ENCODE measurements at regions not wholly inside any gene's neighbourhood (a gene's known extent, or its start where the extent isn't known, plus 50 kb on each side); places are given as distances from the start of the nearest gene placed in this dataset.

GRCh38 chr6:79864421-79864820 is 82.9 kb downstream of the ELOVL4 start:
- peaks cover 7% of the 10 kb centered on the region for H3K4me1 ChIP-seq (ENCODE audit: insufficient read depth, low read length)
- H3K9ac ChIP-seq (ENCODE audit: low read length): no peak overlapping the region
- no peak overlapping the region for H3K27ac ChIP-seq (ENCODE audit: low read depth, low read length)
- H3K27me3 ChIP-seq (ENCODE audit: control insufficient read depth in 1 of 2, insufficient read depth in 2 of 2, low read length in 2 of 2): no peaks in the 10 kb centered on the region
- no peaks in the 10 kb centered on the region for H3K36me3 ChIP-seq (ENCODE audit: insufficient read depth, low read length)
- H3K4me3 ChIP-seq (ENCODE audit: low read depth in 1 of 2, low read length in 2 of 2): no peak overlapping the region
- H3K9me3 ChIP-seq (ENCODE audit: low read length): no peaks in the 10 kb centered on the region

GRCh38 chr6:79864001-79864400 is 83.4 kb downstream of the ELOVL4 start:
- H3K4me1 ChIP-seq (ENCODE audit: insufficient read depth, low read length): peaks cover 7% of the 10 kb centered on the region
- H3K27me3 ChIP-seq (ENCODE audit: control insufficient read depth in 1 of 2, insufficient read depth in 2 of 2, low read length in 2 of 2): no peaks in the 10 kb centered on the region
- no peak overlapping the region for H3K27ac ChIP-seq (ENCODE audit: low read depth, low read length)
- H3K36me3 ChIP-seq (ENCODE audit: insufficient read depth, low read length): no peaks in the 10 kb centered on the region
- no peak overlapping the region for H3K4me3 ChIP-seq (ENCODE audit: low read depth in 1 of 2, low read length in 2 of 2)
- no peaks in the 10 kb centered on the region for H3K9me3 ChIP-seq (ENCODE audit: low read length)
- H3K9ac ChIP-seq (ENCODE audit: low read length): no peak overlapping the region

GRCh38 chr6:79863566-79863965 is 83.8 kb downstream of the ELOVL4 start:
- no peaks in the 10 kb centered on the region for H3K36me3 ChIP-seq (ENCODE audit: insufficient read depth, low read length)
- H3K27ac ChIP-seq (ENCODE audit: low read depth, low read length): no peak overlapping the region
- H3K9ac ChIP-seq (ENCODE audit: low read length): no peak overlapping the region
- peaks cover 7% of the 10 kb centered on the region for H3K4me1 ChIP-seq (ENCODE audit: insufficient read depth, low read length)
- no peaks in the 10 kb centered on the region for H3K9me3 ChIP-seq (ENCODE audit: low read length)
- H3K27me3 ChIP-seq (ENCODE audit: control insufficient read depth in 1 of 2, insufficient read depth in 2 of 2, low read length in 2 of 2): no peaks in the 10 kb centered on the region
- no peak overlapping the region for H3K4me3 ChIP-seq (ENCODE audit: low read depth in 1 of 2, low read length in 2 of 2)

GRCh38 chr6:79862711-79863110 is 84.6 kb downstream of the ELOVL4 start:
- Histone ChIP-seq H3K4me1 (ENCODE audit: insufficient read depth, low read length) (peaks cover under 1% of the 10 kb centered on the region), H3K4me3 (ENCODE audit: low read depth in 1 of 2, low read length in 2 of 2) (no peak overlapping the region), H3K27me3 (ENCODE audit: control insufficient read depth in 1 of 2, insufficient read depth in 2 of 2, low read length in 2 of 2) (no peaks in the 10 kb centered on the region), H3K36me3 (ENCODE audit: insufficient read depth, low read length) (no peaks in the 10 kb centered on the region), H3K27ac (ENCODE audit: low read depth, low read length) (no peak overlapping the region), H3K9me3 (ENCODE audit: low read length) (no peaks in the 10 kb centered on the region), H3K9ac (ENCODE audit: low read length) (no peak overlapping the region)

- no peaks in the 10 kb centered on the region for H3K4me1 ChIP-seq (ENCODE audit: insufficient read depth, low read length)
- no peaks in the 10 kb centered on the region for H3K36me3 ChIP-seq (ENCODE audit: insufficient read depth, low read length)
- no peak overlapping the region for H3K4me3 ChIP-seq (ENCODE audit: low read depth in 1 of 2, low read length in 2 of 2)
These were observed 85.2 kb downstream of the ELOVL4 start for GRCh38 chr6:79862126-79862525.

GRCh38 chr6:79861023-79861422 is 86.3 kb downstream of the ELOVL4 start:
- Histone ChIP-seq H3K9me3 (ENCODE audit: low read length) (no peaks in the 10 kb centered on the region), H3K27ac (ENCODE audit: low read depth, low read length) (no peak overlapping the region), H3K27me3 (ENCODE audit: control insufficient read depth in 1 of 2, insufficient read depth in 2 of 2, low read length in 2 of 2) (no peaks in the 10 kb centered on the region), H3K9ac (ENCODE audit: low read length) (no peak overlapping the region), H3K36me3 (ENCODE audit: insufficient read depth, low read length) (no peaks in the 10 kb centered on the region), H3K4me1 (ENCODE audit: insufficient read depth, low read length) (no peaks in the 10 kb centered on the region), H3K4me3 (ENCODE audit: low read depth in 1 of 2, low read length in 2 of 2) (no peak overlapping the region)

More at GRCh38 chr6:79862126-79862525, 85.2 kb downstream of the ELOVL4 start:
- Histone ChIP-seq H3K27me3 (ENCODE audit: control insufficient read depth in 1 of 2, insufficient read depth in 2 of 2, low read length in 2 of 2) (no peaks in the 10 kb centered on the region), H3K9ac (ENCODE audit: low read length) (no peak overlapping the region), H3K9me3 (ENCODE audit: low read length) (no peaks in the 10 kb centered on the region), H3K27ac (ENCODE audit: low read depth, low read length) (no peak overlapping the region)

- H3K27ac ChIP-seq (ENCODE audit: low read depth, low read length): no peak overlapping the region
- H3K4me1 ChIP-seq (ENCODE audit: insufficient read depth, low read length): no peaks in the 10 kb centered on the region
- no peaks in the 10 kb centered on the region for H3K9me3 ChIP-seq (ENCODE audit: low read length)
- H3K27me3 ChIP-seq (ENCODE audit: control insufficient read depth in 1 of 2, insufficient read depth in 2 of 2, low read length in 2 of 2): no peaks in the 10 kb centered on the region
- no peak overlapping the region for H3K4me3 ChIP-seq (ENCODE audit: low read depth in 1 of 2, low read length in 2 of 2)
- H3K9ac ChIP-seq (ENCODE audit: low read length): no peak overlapping the region
- H3K36me3 ChIP-seq (ENCODE audit: insufficient read depth, low read length): no peaks in the 10 kb centered on the region
These were observed 99.9 kb downstream of the ELOVL4 start for GRCh38 chr6:79847426-79847825.

GRCh38 chr6:79842376-79843040 is 104.8 kb downstream of the ELOVL4 start:
- H3K36me3 ChIP-seq (ENCODE audit: insufficient read depth, low read length): no peaks in the 10 kb centered on the region
- no peak overlapping the region for H3K9ac ChIP-seq (ENCODE audit: low read length)
- no peak overlapping the region for H3K27ac ChIP-seq (ENCODE audit: low read depth, low read length)
- H3K4me1 ChIP-seq (ENCODE audit: insufficient read depth, low read length): no peaks in the 10 kb centered on the region
- no peaks in the 10 kb centered on the region for H3K27me3 ChIP-seq (ENCODE audit: control insufficient read depth in 1 of 2, insufficient read depth in 2 of 2, low read length in 2 of 2)
- no peak overlapping the region for H3K4me3 ChIP-seq (ENCODE audit: low read depth in 1 of 2, low read length in 2 of 2)
- no peaks in the 10 kb centered on the region for H3K9me3 ChIP-seq (ENCODE audit: low read length)

- Histone ChIP-seq H3K4me1 (ENCODE audit: insufficient read depth, low read length) (no peaks in the 10 kb centered on the region), H3K9me3 (ENCODE audit: low read length) (no peaks in the 10 kb centered on the region), H3K27ac (ENCODE audit: low read depth, low read length) (no peak overlapping the region), H3K36me3 (ENCODE audit: insufficient read depth, low read length) (no peaks in the 10 kb centered on the region), H3K27me3 (ENCODE audit: control insufficient read depth in 1 of 2, insufficient read depth in 2 of 2, low read length in 2 of 2) (no peaks in the 10 kb centered on the region), H3K4me3 (ENCODE audit: low read depth in 1 of 2, low read length in 2 of 2) (no peak overlapping the region), H3K9ac (ENCODE audit: low read length) (no peak overlapping the region)
These were observed 105.6 kb downstream of the ELOVL4 start for GRCh38 chr6:79841577-79842375.

- no peaks in the 10 kb centered on the region for H3K4me1 ChIP-seq (ENCODE audit: insufficient read depth, low read length)
- no peak overlapping the region for H3K9ac ChIP-seq (ENCODE audit: low read length)
These were observed 108.5 kb downstream of the ELOVL4 start for GRCh38 chr6:79838851-79839250.

GRCh38 chr6:79833964-79834284 is 113.4 kb downstream of the ELOVL4 start:
- H3K9me3 ChIP-seq (ENCODE audit: low read length): no peaks in the 10 kb centered on the region
- no peaks in the 10 kb centered on the region for H3K4me1 ChIP-seq (ENCODE audit: insufficient read depth, low read length)
- no peak overlapping the region for H3K4me3 ChIP-seq (ENCODE audit: low read depth in 1 of 2, low read length in 2 of 2)
- no peak overlapping the region for H3K27ac ChIP-seq (ENCODE audit: low read depth, low read length)
- no peaks in the 10 kb centered on the region for H3K27me3 ChIP-seq (ENCODE audit: control insufficient read depth in 1 of 2, insufficient read depth in 2 of 2, low read length in 2 of 2)
- no peaks in the 10 kb centered on the region for H3K36me3 ChIP-seq (ENCODE audit: insufficient read depth, low read length)
- H3K9ac ChIP-seq (ENCODE audit: low read length): no peak overlapping the region

More at GRCh38 chr6:79838851-79839250, 108.5 kb downstream of the ELOVL4 start:
- Histone ChIP-seq H3K4me3 (ENCODE audit: low read depth in 1 of 2, low read length in 2 of 2) (no peak overlapping the region), H3K36me3 (ENCODE audit: insufficient read depth, low read length) (no peaks in the 10 kb centered on the region), H3K9me3 (ENCODE audit: low read length) (no peaks in the 10 kb centered on the region), H3K27ac (ENCODE audit: low read depth, low read length) (no peak overlapping the region), H3K27me3 (ENCODE audit: control insufficient read depth in 1 of 2, insufficient read depth in 2 of 2, low read length in 2 of 2) (no peaks in the 10 kb centered on the region)
